ENCODE measurements at regions not wholly inside any gene's neighbourhood (a gene's known extent, or its start where the extent isn't known, plus 50 kb on each side); places are given as distances from the start of the nearest gene placed in this dataset.
"Not testable (repeated sequence)": the region's sequence is repeated elsewhere in the genome, so short reads cannot be mapped to it uniquely, and the experiment has no call there.

GRCh38 chr5:157963761-157964160 is 104.8 kb upstream of the CLINT1 start:
- no peaks in the 10 kb centered on the region for H3K9me3 ChIP-seq
- no peaks in the 10 kb centered on the region for H3K27me3 ChIP-seq
- no peaks in the 10 kb centered on the region for H3K4me1 ChIP-seq
- no peak for DNase-seq
- no peak overlapping the region for H3K27ac ChIP-seq
- no peaks in the 10 kb centered on the region for H3K36me3 ChIP-seq
- no peak overlapping the region for H3K4me3 ChIP-seq
- intact Hi-C loops (cut with DNase I; ENCODE audit: low total_unique reads), result no loop called here
- TF ChIP-seq CTCF (IDR thresholded peaks at IDR 0.05), result no peak

GRCh38 chr5:157963244-157963643 is 104.3 kb upstream of the CLINT1 start:
- Histone ChIP-seq H3K36me3 (no peaks in the 10 kb centered on the region), H3K4me1 (no peaks in the 10 kb centered on the region), H3K9me3 (no peaks in the 10 kb centered on the region), H3K27ac (no peak overlapping the region), H3K27me3 (no peaks in the 10 kb centered on the region), H3K4me3 (no peak overlapping the region)
- DNase-seq, result no peak
- no peak for TF ChIP-seq CTCF (IDR thresholded peaks at IDR 0.05)
- intact Hi-C loops (cut with DNase I; ENCODE audit: low total_unique reads), result no loop called here

GRCh38 chr5:157962686-157963085 is 103.7 kb upstream of the CLINT1 start:
- H3K4me1 ChIP-seq; DNase-seq; H3K27me3 ChIP-seq; H3K9me3 ChIP-seq; H3K36me3 ChIP-seq; H3K27ac ChIP-seq; H3K4me3 ChIP-seq; intact Hi-C loops (cut with DNase I; ENCODE audit: low total_unique reads): not testable (repeated sequence)

GRCh38 chr5:157961896-157962590 is 103.1 kb upstream of the CLINT1 start:
- H3K9me3 ChIP-seq, result no peaks in the 10 kb centered on the region
- H3K4me1 ChIP-seq, result no peaks in the 10 kb centered on the region
- H3K27ac ChIP-seq, result no peak overlapping the region
- H3K27me3 ChIP-seq, result no peaks in the 10 kb centered on the region
- DNase-seq, result no peak
- TF ChIP-seq CTCF (IDR thresholded peaks at IDR 0.05), result no peak
- intact Hi-C loops (cut with DNase I; ENCODE audit: low total_unique reads), result no loop called here
- no peak overlapping the region for H3K4me3 ChIP-seq
- no peaks in the 10 kb centered on the region for H3K36me3 ChIP-seq

GRCh38 chr5:157961176-157961575 is 102.2 kb upstream of the CLINT1 start:
- Histone ChIP-seq H3K36me3 (no peaks in the 10 kb centered on the region), H3K27me3 (no peaks in the 10 kb centered on the region), H3K4me1 (no peaks in the 10 kb centered on the region), H3K9me3 (no peaks in the 10 kb centered on the region), H3K4me3 (no peak overlapping the region), H3K27ac (no peak overlapping the region)
- intact Hi-C loops (cut with DNase I; ENCODE audit: low total_unique reads), result no loop called here
- no peak for TF ChIP-seq CTCF (IDR thresholded peaks at IDR 0.05)
- no peak for DNase-seq

GRCh38 chr5:157959370-157959769 is 100.4 kb upstream of the CLINT1 start:
- no peaks in the 10 kb centered on the region for H3K27me3 ChIP-seq
- intact Hi-C loops (cut with DNase I; ENCODE audit: low total_unique reads), result no loop called here

More at GRCh38 chr5:157959370-157959769, 100.4 kb upstream of the CLINT1 start:
- Histone ChIP-seq H3K4me3 (no peak overlapping the region), H3K36me3 (no peaks in the 10 kb centered on the region), H3K27ac (no peak overlapping the region), H3K9me3 (no peaks in the 10 kb centered on the region), H3K4me1 (peaks cover 0 to 4% (median 0%) of the 10 kb centered on the region in 4 donors)
- no peak for DNase-seq
- no peak for TF ChIP-seq CTCF (IDR thresholded peaks at IDR 0.05)

Data from tibial artery (tissue), 4 donors.